NCI-H748 treated with DMSO at 0.1 percent for 48 hours (cell line): ENCODE measurements at regions not wholly inside any gene's neighbourhood (a gene's known extent, or its start where the extent isn't known, plus 50 kb on each side); places are given as distances from the start of the nearest gene placed in this dataset.

Experiments
- DNase-seq: peaks from one replicate; lab custom pipeline; 2025; lab: John Stamatoyannopoulos, UW

- no peak for DNase-seq
These were observed 255.7 kb upstream of the RPS6KA3 start for GRCh38 chrX:20522420-20522819.

- DNase-seq = no peak
These were observed 254.5 kb upstream of the RPS6KA3 start for GRCh38 chrX:20521222-20521621.

- DNase-seq = no peak
These were observed 253.1 kb upstream of the RPS6KA3 start for GRCh38 chrX:20519826-20520225.

- DNase-seq = no peak
These were observed 252.4 kb upstream of the RPS6KA3 start for GRCh38 chrX:20519146-20519545.

GRCh38 chrX:20517565-20517964 is 250.9 kb upstream of the RPS6KA3 start:
- no peak for DNase-seq

GRCh38 chrX:20515841-20516461 is 249.2 kb upstream of the RPS6KA3 start:
- no peak for DNase-seq

GRCh38 chrX:20514358-20514757 is 247.6 kb upstream of the RPS6KA3 start:
- DNase-seq = no peak

GRCh38 chrX:20513185-20513584 is 246.5 kb upstream of the RPS6KA3 start:
- DNase-seq = no peak

- no peak for DNase-seq
These were observed 245.1 kb upstream of the RPS6KA3 start for GRCh38 chrX:20511792-20512191.

- DNase-seq = no peak
These were observed 241.4 kb upstream of the RPS6KA3 start for GRCh38 chrX:20507901-20508620.

GRCh38 chrX:20506739-20507138 is 240.0 kb upstream of the RPS6KA3 start:
- no peak for DNase-seq

GRCh38 chrX:20500949-20501348 is 234.2 kb upstream of the RPS6KA3 start:
- no peak for DNase-seq

GRCh38 chrX:20500171-20500865 is 233.6 kb upstream of the RPS6KA3 start:
- no peak for DNase-seq

GRCh38 chrX:20499763-20500162 is 233.1 kb upstream of the RPS6KA3 start:
- DNase-seq = no peak

GRCh38 chrX:20498851-20499635 is 232.3 kb upstream of the RPS6KA3 start:
- no peak for DNase-seq

- DNase-seq = no peak
These were observed 228.9 kb upstream of the RPS6KA3 start for GRCh38 chrX:20495575-20495974.

- DNase-seq = no peak
These were observed 221.8 kb upstream of the RPS6KA3 start for GRCh38 chrX:20488473-20488872.

- no peak for DNase-seq
These were observed 220.5 kb upstream of the RPS6KA3 start for GRCh38 chrX:20487227-20487626.

- DNase-seq = no peak
These were observed 214.9 kb upstream of the RPS6KA3 start for GRCh38 chrX:20481632-20482031.

GRCh38 chrX:20479896-20480295 is 213.2 kb upstream of the RPS6KA3 start:
- no peak for DNase-seq

GRCh38 chrX:20479048-20479447 is 212.3 kb upstream of the RPS6KA3 start:
- DNase-seq = no peak

- peak; percentile 73 for DNase-seq
These were observed 211.3 kb upstream of the RPS6KA3 start for GRCh38 chrX:20477836-20478524.
